Bronchial epithelial cell (primary cell): ENCODE measurements at regions not wholly inside any gene's neighbourhood (a gene's known extent, or its start where the extent isn't known, plus 50 kb on each side); places are given as distances from the start of the nearest gene placed in this dataset.
A peak's percentile ranks its signal among the peaks of the same experiment; 100 is the strongest.

Source experiments
- DNase-seq: peaks from one replicate; pipeline ENCODE4 v3.0.0-alpha.2; 2010; ENCODE audit warnings: low read depth
- FAIRE-seq: peaks from 2 replicates; lab custom pipeline; 2011; peaks lifted over from hg19 to GRCh38; lab: Jason Lieb, UNC
- H3K27me3 ChIP-seq: 2 replicates; pipeline ENCODE4 v1.5.1; 2011; ENCODE audit warnings: low read length; ENCODE audit not compliant: control insufficient read depth, insufficient read depth
- H3K36me3 ChIP-seq: 2 replicates; pipeline ENCODE4 v1.5.1; 2011; ENCODE audit warnings: low read length; ENCODE audit not compliant: control insufficient read depth, insufficient read depth
- H3K4me3 ChIP-seq: 2 replicates; pipeline ENCODE4 v1.5.1; 2011; ENCODE audit warnings: mild to moderate bottlenecking, low read depth, low read length, control low read depth
- CTCF ChIP-seq: IDR thresholded peaks from 2 replicates; pipeline ENCODE4 v1.5.1; 2011; ENCODE audit warnings: mild to moderate bottlenecking, moderate library complexity, low read length, control low read depth, inconsistent platforms; ENCODE audit not compliant: insufficient read depth, severe bottlenecking

GRCh38 chr7:81040496-81040895, 121.6 kb upstream of the SEMA3C start:
- H3K4me3 ChIP-seq = no peak overlapping the region
- no peak for TF ChIP-seq CTCF
- no peaks in the 10 kb centered on the region for H3K27me3 ChIP-seq
- H3K36me3 ChIP-seq = no peaks in the 10 kb centered on the region
- no peak for FAIRE-seq
- DNase-seq = no peak

GRCh38 chr7:81036871-81037270, 118.0 kb upstream of the SEMA3C start:
- peak; percentile 48 for DNase-seq
- H3K4me3 ChIP-seq = no peak overlapping the region
- FAIRE-seq = no peak
- no peaks in the 10 kb centered on the region for H3K27me3 ChIP-seq
- H3K36me3 ChIP-seq = no peaks in the 10 kb centered on the region
- TF ChIP-seq CTCF = no peak

GRCh38 chr7:81036057-81036456, 117.2 kb upstream of the SEMA3C start:
- TF ChIP-seq CTCF = no peak
- FAIRE-seq = no peak

GRCh38 chr7:81031996-81032395, 113.1 kb upstream of the SEMA3C start:
- Histone ChIP-seq H3K27me3 (no peaks in the 10 kb centered on the region), H3K4me3 (no peak overlapping the region), H3K36me3 (no peaks in the 10 kb centered on the region)
- no peak for DNase-seq
- TF ChIP-seq CTCF = no peak
- FAIRE-seq = no peak

More at GRCh38 chr7:81036057-81036456, 117.2 kb upstream of the SEMA3C start:
- no peak for DNase-seq
- H3K36me3 ChIP-seq = no peaks in the 10 kb centered on the region
- no peaks in the 10 kb centered on the region for H3K27me3 ChIP-seq
- H3K4me3 ChIP-seq = no peak overlapping the region

GRCh38 chr7:81031243-81031642, 112.4 kb upstream of the SEMA3C start:
- TF ChIP-seq CTCF = no peak
- DNase-seq (peak; percentile 45), FAIRE-seq (no peak)
- no peak overlapping the region for H3K4me3 ChIP-seq
- H3K36me3 ChIP-seq = no peaks in the 10 kb centered on the region
- H3K27me3 ChIP-seq = no peaks in the 10 kb centered on the region

- no peak for TF ChIP-seq CTCF
- DNase-seq (no peak), FAIRE-seq (no peak)
- H3K36me3 ChIP-seq = no peaks in the 10 kb centered on the region
- H3K4me3 ChIP-seq = no peak overlapping the region
- H3K27me3 ChIP-seq = no peaks in the 10 kb centered on the region
These were observed 111.6 kb upstream of the SEMA3C start for GRCh38 chr7:81030472-81030871.
